ENCODE measurements at regions not wholly inside any gene's neighbourhood (a gene's known extent, or its start where the extent isn't known, plus 50 kb on each side); places are given as distances from the start of the nearest gene placed in this dataset.

DNA sequence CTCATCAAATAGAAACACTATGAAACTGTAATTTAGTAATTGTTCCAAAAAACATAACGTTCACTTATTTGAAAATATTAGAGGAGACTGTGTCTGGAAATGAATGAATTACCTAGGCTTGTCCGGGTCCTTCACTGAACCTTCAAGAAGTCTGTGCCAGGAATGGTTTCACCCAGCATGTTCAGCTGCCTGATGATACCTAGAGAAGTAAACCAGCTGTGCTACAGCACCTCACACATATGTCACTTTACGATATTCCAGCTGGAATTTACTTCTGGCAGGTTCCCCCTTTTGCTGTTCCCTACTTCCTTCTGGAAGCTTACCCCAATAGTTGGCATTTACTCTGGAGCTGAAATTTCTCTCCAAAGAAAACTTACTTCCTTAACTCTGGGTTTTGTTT, 906.5 kb downstream of the FAT4 start:
- no peaks in the 10 kb centered on the region for H3K27me3 ChIP-seq (ENCODE audit: control insufficient read depth in 2 of 2, insufficient read depth in 2 of 2, low read length in 2 of 2)
- H4K20me1 ChIP-seq (replicated peaks; ENCODE audit: control insufficient read depth, extremely low read depth, insufficient read depth, low read length), result no peaks in the 10 kb centered on the region
- H3K79me2 ChIP-seq (ENCODE audit: control insufficient read depth, insufficient read depth, low read length), result no peaks in the 10 kb centered on the region
- FAIRE-seq, result no peak
- no peak for DNase-seq (ENCODE audit: low read depth, low spot score)
- H3K9me1 ChIP-seq (replicated peaks; ENCODE audit: control insufficient read depth, extremely low read depth, insufficient read depth, low read length), result no peaks in the 10 kb centered on the region
- H2AFZ ChIP-seq (ENCODE audit: low read depth, low read length), result no peak overlapping the region
- H3K9me3 ChIP-seq (replicated peaks; ENCODE audit: control insufficient read depth, insufficient read depth, low read length), result no peaks in the 10 kb centered on the region
- ChIA-PET CTCF (interaction anchor here (1.1 kb wide), 1 partner anchor 16 kb away, joined by 3 read pairs; no protein-coding TSS in a partner anchor), POLR2A (no interaction called here)
- H3K36me3 ChIP-seq (ENCODE audit: control insufficient read depth in 2 of 2, extremely low read depth in 1 of 2, insufficient read depth in 2 of 2, low read length in 2 of 2), result no peaks in the 10 kb centered on the region
- dilution Hi-C loops (cut with MboI; ENCODE audit: extremely low pct_ligation_motif_present, low sequenced_read_pairs) (no loop called here), intact Hi-C loops (cut with micrococcal nuclease) (loop anchor here (10.0 kb wide), 1 partner anchor 184 kb away; no protein-coding TSS in a partner anchor)
- H3K27ac ChIP-seq (ENCODE audit: insufficient read depth, low read depth, low read length), result no peak overlapping the region
- H3K4me2 ChIP-seq (ENCODE audit: insufficient read depth, low read length), result no peak overlapping the region
- H3K4me3 ChIP-seq (replicated peaks in 1 of 3; ENCODE audit: insufficient read depth in 1 of 3, low read depth in 1 of 3, low read length in 3 of 3), result no peak overlapping the region
- no TSS peak for BruUV-seq (replicated peaks)
- TF ChIP-seq JUN (IDR thresholded peaks at IDR 0.05; ENCODE audit: borderline replicate concordance, insufficient read depth, insufficient read length, low read depth) (no peak), POLR2A (IDR thresholded peaks at IDR 0.05; ENCODE audit: low read depth, low read length) (no peak), EZH2 (IDR thresholded peaks at IDR 0.05; ENCODE audit: borderline replicate concordance, low read depth, low read length, severe bottlenecking) (no peak), MYC (IDR thresholded peaks at IDR 0.05; ENCODE audit: low read depth, low read length) (no peak), GATA2 (IDR thresholded peaks at IDR 0.05; ENCODE audit: insufficient read depth, insufficient read length, low read depth, low read length) (no peak)
- TF ChIP-seq, protein P1, sequence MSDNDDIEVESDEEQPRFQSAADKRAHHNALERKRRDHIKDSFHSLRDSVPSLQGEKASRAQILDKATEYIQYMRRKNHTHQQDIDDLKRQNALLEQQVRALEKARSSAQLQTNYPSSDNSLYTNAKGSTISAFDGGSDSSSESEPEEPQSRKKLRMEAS (IDR thresholded peaks at IDR 0.05; ENCODE audit: insufficient read depth, insufficient read length), result no peak
- no peak overlapping the region for H3K9ac ChIP-seq (replicated peaks; ENCODE audit: extremely low read depth, insufficient read depth, low read length)
- peaks cover under 1% of the 10 kb centered on the region for H3K4me1 ChIP-seq (ENCODE audit: control insufficient read depth, extremely low read depth, insufficient read depth, low read length)

DNA sequence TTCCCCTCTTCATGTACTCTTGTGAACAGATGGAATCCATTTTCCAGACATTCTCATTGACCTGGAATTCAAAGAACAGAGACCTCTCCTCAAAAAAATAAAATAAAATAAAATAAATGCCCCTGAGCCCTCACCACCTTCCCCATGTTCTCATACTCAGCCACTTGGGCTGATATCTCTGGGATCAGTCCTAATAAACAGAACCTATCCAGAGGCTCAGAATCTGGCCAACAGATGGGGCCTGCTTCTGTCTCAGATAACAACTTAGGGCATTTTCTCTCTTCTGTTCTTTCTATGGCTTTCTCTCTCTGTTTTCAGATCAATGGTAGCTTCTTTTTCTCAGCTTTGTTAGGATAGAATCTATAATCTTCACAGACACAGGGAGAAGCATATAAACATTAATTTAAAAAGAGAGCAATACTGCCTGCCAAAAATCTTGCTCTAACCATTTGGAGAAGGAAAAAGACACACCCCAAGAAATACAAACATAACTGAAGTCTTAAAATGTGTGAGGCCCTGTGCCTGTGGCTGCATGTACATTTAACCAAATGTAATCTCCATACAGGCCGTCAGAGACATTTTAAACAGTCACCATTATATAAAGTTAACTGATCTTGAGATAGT, 907.1 kb downstream of the FAT4 start:
- CTCF ChIA-PET, result interaction anchor here (1.1 kb wide), 1 partner anchor 16 kb away, joined by 3 read pairs; no protein-coding TSS in a partner anchor
- no peak overlapping the region for H3K27ac ChIP-seq (ENCODE audit: insufficient read depth, low read depth, low read length)
- no peaks in the 10 kb centered on the region for H3K4me1 ChIP-seq (ENCODE audit: control insufficient read depth, extremely low read depth, insufficient read depth, low read length)
- intact Hi-C loops (cut with micrococcal nuclease) (loop anchor here (10.0 kb wide), 1 partner anchor 183 kb away; no protein-coding TSS in a partner anchor), dilution Hi-C loops (cut with MboI; ENCODE audit: extremely low pct_ligation_motif_present, low sequenced_read_pairs) (no loop called here)
- POLR2A ChIA-PET, result no interaction called here
- no peak overlapping the region for H3K4me3 ChIP-seq (replicated peaks in 1 of 3; ENCODE audit: insufficient read depth in 1 of 3, low read depth in 1 of 3, low read length in 3 of 3)
- no peaks in the 10 kb centered on the region for H3K9me1 ChIP-seq (replicated peaks; ENCODE audit: control insufficient read depth, extremely low read depth, insufficient read depth, low read length)
- no TSS peak for BruUV-seq (replicated peaks)
- H3K27me3 ChIP-seq (ENCODE audit: control insufficient read depth in 2 of 2, insufficient read depth in 2 of 2, low read length in 2 of 2), result no peaks in the 10 kb centered on the region
- no peak overlapping the region for H2AFZ ChIP-seq (ENCODE audit: low read depth, low read length)
- H3K9me3 ChIP-seq (replicated peaks; ENCODE audit: control insufficient read depth, insufficient read depth, low read length), result no peaks in the 10 kb centered on the region
- no peaks in the 10 kb centered on the region for H4K20me1 ChIP-seq (replicated peaks; ENCODE audit: control insufficient read depth, extremely low read depth, insufficient read depth, low read length)
- TF ChIP-seq JUN (IDR thresholded peaks at IDR 0.05; ENCODE audit: borderline replicate concordance, insufficient read depth, insufficient read length, low read depth), result no peak
- FAIRE-seq (no peak), DNase-seq (ENCODE audit: low read depth, low spot score) (no peak)
- H3K36me3 ChIP-seq (ENCODE audit: control insufficient read depth in 2 of 2, extremely low read depth in 1 of 2, insufficient read depth in 2 of 2, low read length in 2 of 2), result no peaks in the 10 kb centered on the region
- H3K9ac ChIP-seq (replicated peaks; ENCODE audit: extremely low read depth, insufficient read depth, low read length), result no peak overlapping the region
- H3K4me2 ChIP-seq (ENCODE audit: insufficient read depth, low read length), result no peak overlapping the region
- H3K79me2 ChIP-seq (ENCODE audit: control insufficient read depth, insufficient read depth, low read length), result no peaks in the 10 kb centered on the region
